ENCODE measurements at regions not wholly inside any gene's neighbourhood (a gene's known extent, or its start where the extent isn't known, plus 50 kb on each side); places are given as distances from the start of the nearest gene placed in this dataset.
"Not testable (repeated sequence)": the region's sequence is repeated elsewhere in the genome, so short reads cannot be mapped to it uniquely, and the experiment has no call there.

DNA sequence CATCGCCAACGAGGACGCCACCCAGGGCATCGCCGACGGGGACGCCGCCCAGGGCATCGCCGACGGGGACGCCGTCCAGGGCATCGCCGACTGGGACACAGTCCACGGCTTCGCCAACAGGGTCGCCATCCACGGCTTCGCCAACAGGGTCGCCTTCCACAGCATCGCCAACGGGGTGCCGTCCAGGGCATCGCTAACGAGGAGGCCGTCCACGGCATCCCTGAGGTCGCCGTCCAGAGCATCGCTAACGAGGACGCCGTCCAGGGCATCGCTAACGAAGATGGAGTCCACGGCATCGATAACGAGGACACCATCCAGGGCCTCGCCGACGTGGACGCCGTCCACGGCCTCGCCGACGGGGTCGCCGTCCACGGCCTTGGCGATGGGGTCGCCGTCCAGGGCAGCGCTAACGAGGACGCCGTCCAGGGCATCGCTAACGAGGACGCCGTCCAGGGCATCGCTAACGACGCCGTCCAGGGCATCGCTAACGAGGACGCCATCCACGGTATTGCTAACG is 947.8 kb downstream of the TUBA3C start:
- no peak for TF ChIP-seq EZH2phosphoT487 (IDR thresholded peaks at IDR 0.05; ENCODE audit: low read depth)
- TF ChIP-seq, protein P1, sequence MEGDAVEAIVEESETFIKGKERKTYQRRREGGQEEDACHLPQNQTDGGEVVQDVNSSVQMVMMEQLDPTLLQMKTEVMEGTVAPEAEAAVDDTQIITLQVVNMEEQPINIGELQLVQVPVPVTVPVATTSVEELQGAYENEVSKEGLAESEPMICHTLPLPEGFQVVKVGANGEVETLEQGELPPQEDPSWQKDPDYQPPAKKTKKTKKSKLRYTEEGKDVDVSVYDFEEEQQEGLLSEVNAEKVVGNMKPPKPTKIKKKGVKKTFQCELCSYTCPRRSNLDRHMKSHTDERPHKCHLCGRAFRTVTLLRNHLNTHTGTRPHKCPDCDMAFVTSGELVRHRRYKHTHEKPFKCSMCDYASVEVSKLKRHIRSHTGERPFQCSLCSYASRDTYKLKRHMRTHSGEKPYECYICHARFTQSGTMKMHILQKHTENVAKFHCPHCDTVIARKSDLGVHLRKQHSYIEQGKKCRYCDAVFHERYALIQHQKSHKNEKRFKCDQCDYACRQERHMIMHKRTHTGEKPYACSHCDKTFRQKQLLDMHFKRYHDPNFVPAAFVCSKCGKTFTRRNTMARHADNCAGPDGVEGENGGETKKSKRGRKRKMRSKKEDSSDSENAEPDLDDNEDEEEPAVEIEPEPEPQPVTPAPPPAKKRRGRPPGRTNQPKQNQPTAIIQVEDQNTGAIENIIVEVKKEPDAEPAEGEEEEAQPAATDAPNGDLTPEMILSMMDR (IDR thresholded peaks at IDR 0.05; ENCODE audit: low read depth, low read length), result no peak
- H3K4me3 ChIP-seq (ENCODE audit: low read length), result no peak overlapping the region
- no peaks in the 10 kb centered on the region; the same call in 1 of the 2 replicates for H3K9me3 ChIP-seq (ENCODE audit: insufficient read depth, low read length)

DNA sequence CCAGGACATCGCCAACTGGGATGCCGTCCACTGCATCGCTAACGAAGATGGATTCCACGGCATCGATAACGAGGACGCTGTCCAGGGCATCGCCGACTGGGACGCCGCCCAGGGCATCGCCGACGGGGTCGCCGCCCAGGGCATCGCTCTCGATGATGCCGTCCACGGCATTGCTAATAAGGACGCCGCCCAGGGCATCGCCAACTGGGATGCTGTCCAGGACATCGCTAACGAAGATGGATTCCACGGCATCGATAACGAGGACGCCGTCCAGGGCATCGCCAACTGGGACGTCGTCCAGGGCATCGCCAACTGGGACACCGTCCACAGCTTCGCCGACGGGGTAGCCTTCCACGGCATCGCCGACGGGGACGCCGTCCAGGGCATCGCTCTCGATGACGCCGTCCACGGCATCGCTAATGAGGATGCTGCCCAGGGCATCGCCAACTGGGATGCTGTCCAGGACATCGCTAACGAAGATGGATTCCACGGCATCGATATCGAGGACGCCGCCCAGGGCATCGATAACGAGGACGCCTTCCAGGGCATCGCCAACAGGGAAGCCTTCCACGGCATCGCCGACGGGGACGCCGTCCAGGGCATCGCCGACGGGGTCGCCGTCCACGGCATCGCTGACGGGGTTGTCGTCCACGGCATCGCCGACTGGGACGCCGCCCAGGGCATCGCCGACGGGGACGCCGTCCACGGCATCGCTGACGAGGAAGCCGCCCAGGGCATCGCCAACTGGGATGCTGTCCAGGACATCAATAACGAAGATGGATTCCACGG is 948.4 kb downstream of the TUBA3C start:
- Histone ChIP-seq H4K20me1 (ENCODE audit: insufficient read depth, low read length) (no peaks in the 10 kb centered on the region), H3K4me1 (ENCODE audit: low read length) (no peaks in the 10 kb centered on the region)

More for the DNA sequence above, 947.8 kb downstream of the TUBA3C start:
- H3K27me3 ChIP-seq (ENCODE audit: low read depth, low read length), result no peaks in the 10 kb centered on the region
- no peak overlapping the region for H2AFZ ChIP-seq (ENCODE audit: low read depth, low read length)
- no peaks in the 10 kb centered on the region for H3K79me2 ChIP-seq (ENCODE audit: low read length)
- no peak overlapping the region for H3K27ac ChIP-seq (ENCODE audit: low read length)
- H4K20me1 ChIP-seq (ENCODE audit: insufficient read depth, low read length), result no peaks in the 10 kb centered on the region
- H3K4me1 ChIP-seq (ENCODE audit: low read length), result no peaks in the 10 kb centered on the region
- H3K4me2 ChIP-seq (ENCODE audit: low read length), result no peak overlapping the region
- no peaks in the 10 kb centered on the region for H3K36me3 ChIP-seq (replicated peaks; ENCODE audit: low read depth, low read length)
- no peak overlapping the region for H3K9ac ChIP-seq (ENCODE audit: low read length)

DNA sequence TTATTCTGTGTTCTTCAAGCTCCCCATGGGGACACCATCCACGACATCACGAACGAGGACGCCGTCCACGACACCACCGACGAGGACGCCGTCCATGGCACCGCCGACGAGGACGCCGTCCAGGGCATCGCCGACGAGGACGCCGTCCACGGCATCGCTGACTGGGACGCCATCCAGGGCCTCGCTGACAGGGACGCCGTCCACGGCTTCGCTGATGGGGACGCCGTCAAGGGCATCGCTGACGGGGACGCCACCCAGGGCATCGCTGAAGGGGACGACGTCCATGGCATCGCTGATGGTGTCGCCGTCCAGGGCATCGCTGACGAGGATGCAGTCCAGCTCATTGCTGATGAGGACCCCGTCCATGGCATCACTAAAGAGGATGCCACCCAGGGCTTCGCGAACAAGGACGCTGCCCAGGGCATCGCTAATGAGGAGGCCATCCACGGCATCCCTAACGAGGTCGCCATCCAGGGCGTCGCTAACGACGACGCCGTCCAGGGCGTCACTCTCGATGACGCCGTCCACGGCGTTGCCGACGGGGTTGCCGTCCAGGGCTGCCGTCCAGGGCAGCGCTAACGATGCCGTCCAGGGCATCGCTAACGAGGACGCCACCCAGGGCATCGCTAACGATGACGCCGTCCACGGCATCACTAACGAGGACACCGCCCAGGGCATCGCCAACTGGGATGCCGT is 949.2 kb downstream of the TUBA3C start:
- Histone ChIP-seq H3K4me3 (ENCODE audit: low read length) (no peak overlapping the region), H3K4me1 (ENCODE audit: low read length) (no peaks in the 10 kb centered on the region), H4K20me1 (ENCODE audit: insufficient read depth, low read length) (no peaks in the 10 kb centered on the region), H3K9me3 (ENCODE audit: insufficient read depth, low read length) (no peaks in the 10 kb centered on the region; the same call in 1 of the 2 replicates), H3K9ac (ENCODE audit: low read length) (no peak overlapping the region), H3K27ac (ENCODE audit: low read length) (no peak overlapping the region), H3K79me2 (ENCODE audit: low read length) (no peaks in the 10 kb centered on the region), H3K36me3 (replicated peaks; ENCODE audit: low read depth, low read length) (no peaks in the 10 kb centered on the region), H3K27me3 (ENCODE audit: low read depth, low read length) (no peaks in the 10 kb centered on the region), H3K4me2 (ENCODE audit: low read length) (no peak overlapping the region), H2AFZ (ENCODE audit: low read depth, low read length) (no peak overlapping the region)
- TF ChIP-seq EZH2phosphoT487 (IDR thresholded peaks at IDR 0.05; ENCODE audit: low read depth), result no peak
- TF ChIP-seq, protein P1 (IDR thresholded peaks at IDR 0.05; ENCODE audit: low read depth, low read length), result no peak

More for the DNA sequence above, 948.4 kb downstream of the TUBA3C start:
- H3K4me3 ChIP-seq (ENCODE audit: low read length), result no peak overlapping the region
- no peaks in the 10 kb centered on the region for H3K79me2 ChIP-seq (ENCODE audit: low read length)
- no peak overlapping the region for H3K4me2 ChIP-seq (ENCODE audit: low read length)
- H2AFZ ChIP-seq (ENCODE audit: low read depth, low read length), result no peak overlapping the region
- no peaks in the 10 kb centered on the region for H3K27me3 ChIP-seq (ENCODE audit: low read depth, low read length)
- H3K27ac ChIP-seq (ENCODE audit: low read length), result no peak overlapping the region
- H3K9me3 ChIP-seq (ENCODE audit: insufficient read depth, low read length), result no peaks in the 10 kb centered on the region; the same call in 1 of the 2 replicates
- no peaks in the 10 kb centered on the region for H3K36me3 ChIP-seq (replicated peaks; ENCODE audit: low read depth, low read length)
- H3K9ac ChIP-seq (ENCODE audit: low read length), result no peak overlapping the region
- no peak for TF ChIP-seq EZH2phosphoT487 (IDR thresholded peaks at IDR 0.05; ENCODE audit: low read depth)
- TF ChIP-seq, protein P1 (IDR thresholded peaks at IDR 0.05; ENCODE audit: low read depth, low read length), result no peak

DNA sequence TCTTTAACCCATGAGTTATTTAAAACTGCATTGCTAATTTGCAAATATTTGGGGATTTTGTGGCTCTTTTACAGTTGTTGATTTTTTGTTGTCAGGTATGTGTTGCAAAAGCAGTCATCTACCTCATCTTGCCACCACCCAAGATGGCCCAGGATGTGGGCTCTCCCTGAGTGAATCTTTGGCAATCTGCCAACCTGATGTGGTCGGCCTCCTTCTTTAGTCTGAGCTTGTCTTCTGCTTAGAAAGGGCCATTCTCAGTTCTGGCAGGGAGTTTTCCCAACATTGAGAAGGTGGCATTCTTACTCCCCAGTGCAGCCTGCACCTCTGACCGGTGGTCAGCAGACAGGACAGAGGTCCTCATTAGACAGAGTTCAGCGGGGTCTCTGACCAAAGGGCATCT is 957.2 kb downstream of the TUBA3C start:
- not testable (repeated sequence) for H3K4me3 ChIP-seq (ENCODE audit: low read length); H3K9ac ChIP-seq (ENCODE audit: low read length); H3K4me1 ChIP-seq (ENCODE audit: low read length); H3K27ac ChIP-seq (ENCODE audit: low read length); H3K4me2 ChIP-seq (ENCODE audit: low read length); H3K79me2 ChIP-seq (ENCODE audit: low read length); H4K20me1 ChIP-seq (ENCODE audit: insufficient read depth, low read length); H3K27me3 ChIP-seq (ENCODE audit: low read depth, low read length); H3K9me3 ChIP-seq (ENCODE audit: insufficient read depth, low read length); H2AFZ ChIP-seq (ENCODE audit: low read depth, low read length); H3K36me3 ChIP-seq (replicated peaks; ENCODE audit: low read depth, low read length)

DNA sequence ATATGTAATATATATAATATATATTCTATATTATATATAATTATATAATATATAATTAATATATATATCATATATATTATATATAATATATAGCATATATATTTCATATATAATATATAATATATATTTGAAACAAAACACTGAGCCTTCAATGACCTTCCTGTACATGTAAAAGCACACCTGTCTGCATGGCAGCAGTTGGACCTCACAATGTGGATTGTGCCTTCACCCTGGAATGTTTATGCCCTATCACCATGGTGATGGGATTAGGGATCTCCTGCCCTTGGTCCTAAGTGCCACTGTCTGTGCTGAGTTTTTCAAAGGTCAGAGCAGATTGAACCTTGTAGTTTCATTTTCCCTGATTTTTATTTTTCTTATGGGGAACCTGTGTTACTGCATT is 966.9 kb downstream of the TUBA3C start:
- not testable (repeated sequence) for H4K20me1 ChIP-seq (ENCODE audit: insufficient read depth, low read length); H3K79me2 ChIP-seq (ENCODE audit: low read length); H2AFZ ChIP-seq (ENCODE audit: low read depth, low read length); H3K27ac ChIP-seq (ENCODE audit: low read length); H3K4me2 ChIP-seq (ENCODE audit: low read length); H3K9ac ChIP-seq (ENCODE audit: low read length); H3K27me3 ChIP-seq (ENCODE audit: low read depth, low read length); H3K36me3 ChIP-seq (replicated peaks; ENCODE audit: low read depth, low read length); H3K9me3 ChIP-seq (ENCODE audit: insufficient read depth, low read length); H3K4me1 ChIP-seq (ENCODE audit: low read length); H3K4me3 ChIP-seq (ENCODE audit: low read length)

DNA sequence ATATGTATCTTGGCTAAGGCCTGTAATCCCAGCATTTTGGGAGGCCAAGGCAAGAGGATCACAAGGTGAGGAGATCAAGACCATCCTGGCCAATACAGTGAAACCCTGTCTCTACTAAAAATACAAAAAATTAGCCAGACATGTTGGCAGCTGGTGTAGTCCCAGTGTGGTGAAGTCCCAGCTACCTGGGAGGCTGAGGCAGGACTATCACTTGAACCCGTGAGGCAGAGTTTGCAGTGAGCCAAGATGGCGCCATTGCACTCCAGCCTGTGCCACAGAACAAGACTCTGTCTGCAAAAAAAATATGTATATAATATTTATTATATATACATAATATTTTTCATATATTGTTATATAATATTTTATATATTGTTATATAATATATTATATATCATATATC is 968.1 kb downstream of the TUBA3C start:
- H3K27me3 ChIP-seq (ENCODE audit: low read depth, low read length); H3K9me3 ChIP-seq (ENCODE audit: insufficient read depth, low read length); H3K36me3 ChIP-seq (replicated peaks; ENCODE audit: low read depth, low read length); H2AFZ ChIP-seq (ENCODE audit: low read depth, low read length); H3K4me2 ChIP-seq (ENCODE audit: low read length); H3K4me1 ChIP-seq (ENCODE audit: low read length); H3K79me2 ChIP-seq (ENCODE audit: low read length); H3K4me3 ChIP-seq (ENCODE audit: low read length); H4K20me1 ChIP-seq (ENCODE audit: insufficient read depth, low read length); H3K9ac ChIP-seq (ENCODE audit: low read length); H3K27ac ChIP-seq (ENCODE audit: low read length): not testable (repeated sequence)
